ENCODE measurements at regions not wholly inside any gene's neighbourhood (a gene's known extent, or its start where the extent isn't known, plus 50 kb on each side); places are given as distances from the start of the nearest gene placed in this dataset.
A peak's percentile ranks its signal among the peaks of the same experiment; 100 is the strongest.
"Not testable (repeated sequence)": the region's sequence is repeated elsewhere in the genome, so short reads cannot be mapped to it uniquely, and the experiment has no call there.

DNA sequence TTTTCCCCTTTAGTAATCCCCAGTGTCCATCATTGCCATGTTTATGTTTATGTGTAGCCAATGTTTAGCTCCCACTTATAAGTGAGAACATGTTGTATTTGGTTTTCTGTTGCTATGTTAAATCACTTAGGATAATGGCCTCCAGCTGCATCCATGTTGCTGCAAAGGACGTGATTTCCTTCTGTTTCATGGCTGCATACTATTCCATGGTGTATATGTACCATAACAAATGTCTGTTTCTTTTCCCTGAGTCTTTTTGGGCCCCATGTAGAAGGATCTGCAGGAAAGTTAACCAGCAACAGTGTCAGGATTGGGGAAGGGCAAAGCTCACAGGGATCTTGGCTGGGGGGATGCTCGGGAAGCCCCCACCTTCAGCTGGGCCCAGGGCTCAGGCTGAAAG is 64.3 kb upstream of the SULF2 start:
- H3K27me3 ChIP-seq = no peaks in the 10 kb centered on the region
- DNase-seq (ENCODE audit: low spot score) = no peak
- no peaks in the 10 kb centered on the region for H3K9me3 ChIP-seq (ENCODE audit: low read depth)
- H3K79me2 ChIP-seq (ENCODE audit: low read depth) = no peaks in the 10 kb centered on the region
- H3K4me3 ChIP-seq = no peak overlapping the region
- H3K4me2 ChIP-seq = no peak overlapping the region
- H4K20me1 ChIP-seq (ENCODE audit: low read depth) = no peaks in the 10 kb centered on the region
- no peak overlapping the region for H3K9ac ChIP-seq
- Mint-ChIP-seq H3K4me3 (no peak overlapping the region), H3K27me3 (ENCODE audit: insufficient read depth, low read depth) (peaks cover 27% of the 10 kb centered on the region), H3K36me3 (no peaks in the 10 kb centered on the region), H3K9me3 (peaks cover 24% of the 10 kb centered on the region), H3K4me1 (peaks cover 29% of the 10 kb centered on the region), H3K27ac (peak overlapping the region; percentile 43)
- TF ChIP-seq EZH2phosphoT487 (IDR thresholded peaks at IDR 0.05) (no peak), EZH2 (IDR thresholded peaks at IDR 0.05) (no peak)
- TF ChIP-seq, protein P1, sequence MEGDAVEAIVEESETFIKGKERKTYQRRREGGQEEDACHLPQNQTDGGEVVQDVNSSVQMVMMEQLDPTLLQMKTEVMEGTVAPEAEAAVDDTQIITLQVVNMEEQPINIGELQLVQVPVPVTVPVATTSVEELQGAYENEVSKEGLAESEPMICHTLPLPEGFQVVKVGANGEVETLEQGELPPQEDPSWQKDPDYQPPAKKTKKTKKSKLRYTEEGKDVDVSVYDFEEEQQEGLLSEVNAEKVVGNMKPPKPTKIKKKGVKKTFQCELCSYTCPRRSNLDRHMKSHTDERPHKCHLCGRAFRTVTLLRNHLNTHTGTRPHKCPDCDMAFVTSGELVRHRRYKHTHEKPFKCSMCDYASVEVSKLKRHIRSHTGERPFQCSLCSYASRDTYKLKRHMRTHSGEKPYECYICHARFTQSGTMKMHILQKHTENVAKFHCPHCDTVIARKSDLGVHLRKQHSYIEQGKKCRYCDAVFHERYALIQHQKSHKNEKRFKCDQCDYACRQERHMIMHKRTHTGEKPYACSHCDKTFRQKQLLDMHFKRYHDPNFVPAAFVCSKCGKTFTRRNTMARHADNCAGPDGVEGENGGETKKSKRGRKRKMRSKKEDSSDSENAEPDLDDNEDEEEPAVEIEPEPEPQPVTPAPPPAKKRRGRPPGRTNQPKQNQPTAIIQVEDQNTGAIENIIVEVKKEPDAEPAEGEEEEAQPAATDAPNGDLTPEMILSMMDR (IDR thresholded peaks at IDR 0.05) = no peak
- H3K36me3 ChIP-seq = no peaks in the 10 kb centered on the region
- H3F3A ChIP-seq (ENCODE audit: low read depth) = no peaks in the 10 kb centered on the region
- H2AFZ ChIP-seq (replicated peaks) = no peak overlapping the region
- H3K4me1 ChIP-seq = peaks cover 5% of the 10 kb centered on the region
- no peak overlapping the region for H3K27ac ChIP-seq

DNA sequence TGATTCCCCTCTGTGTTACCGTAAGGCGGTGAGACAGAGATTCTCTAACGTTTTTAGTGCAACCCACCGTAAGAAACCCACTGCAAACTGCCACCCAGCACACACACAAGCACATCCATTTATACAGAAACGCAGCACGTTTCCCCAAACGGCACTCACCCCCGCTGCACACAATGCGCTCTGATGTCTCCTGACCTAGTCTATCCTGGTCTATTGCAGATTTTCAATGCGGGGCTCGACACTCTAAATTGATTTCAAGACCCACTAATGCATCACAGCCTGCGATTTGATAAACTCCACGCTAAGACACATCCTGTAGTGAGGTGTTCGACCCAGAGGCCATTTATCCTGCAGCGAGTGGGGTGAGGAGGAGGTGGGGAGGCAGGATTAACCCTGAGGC is 63.7 kb upstream of the SULF2 start:
- no peaks in the 10 kb centered on the region for H3K36me3 Mint-ChIP-seq
- peak overlapping the region; percentile 11 for H3K27ac Mint-ChIP-seq
- TF ChIP-seq EZH2phosphoT487 (IDR thresholded peaks at IDR 0.05) = no peak
- TF ChIP-seq, protein P1 (IDR thresholded peaks at IDR 0.05) = no peak
- no peak for TF ChIP-seq EZH2 (IDR thresholded peaks at IDR 0.05)
- no peaks in the 10 kb centered on the region for H4K20me1 ChIP-seq (ENCODE audit: low read depth)
- no peak overlapping the region for H3K9ac ChIP-seq
- peaks cover 5% of the 10 kb centered on the region for H3K4me1 ChIP-seq
- H3K27ac ChIP-seq = no peak overlapping the region
- no peak overlapping the region for H2AFZ ChIP-seq (replicated peaks)
- no peaks in the 10 kb centered on the region for H3F3A ChIP-seq (ENCODE audit: low read depth)
- H3K4me1 Mint-ChIP-seq = peaks cover 31% of the 10 kb centered on the region
- H3K27me3 Mint-ChIP-seq (ENCODE audit: insufficient read depth, low read depth) = peaks cover 29% of the 10 kb centered on the region
- no peak overlapping the region for H3K4me3 ChIP-seq
- no peak overlapping the region for H3K4me3 Mint-ChIP-seq
- no peak overlapping the region for H3K4me2 ChIP-seq
- no peaks in the 10 kb centered on the region for H3K27me3 ChIP-seq
- no peaks in the 10 kb centered on the region for H3K9me3 ChIP-seq (ENCODE audit: low read depth)
- no peak for DNase-seq (ENCODE audit: low spot score)
- no peaks in the 10 kb centered on the region for H3K79me2 ChIP-seq (ENCODE audit: low read depth)
- H3K36me3 ChIP-seq = no peaks in the 10 kb centered on the region
- peaks cover 19% of the 10 kb centered on the region for H3K9me3 Mint-ChIP-seq

DNA sequence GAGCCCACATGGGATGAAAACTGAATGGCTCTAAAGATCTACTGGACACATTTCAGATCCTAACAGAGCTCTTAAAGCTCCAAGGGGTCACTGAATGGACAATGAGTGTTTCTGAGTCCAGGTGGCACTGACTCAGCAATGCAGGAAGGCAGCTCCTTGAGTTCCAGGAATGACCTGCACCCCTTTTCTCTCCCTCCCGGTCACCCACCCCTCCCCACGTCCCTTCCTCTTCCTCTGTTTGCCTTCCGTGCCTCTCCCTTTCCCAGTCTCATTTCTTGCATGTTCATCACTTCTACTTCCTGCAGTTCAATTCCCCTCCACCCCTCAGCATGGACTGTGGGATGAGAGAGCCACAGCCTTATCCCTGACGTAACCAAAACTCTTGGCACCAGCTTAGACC is 63.3 kb upstream of the SULF2 start:
- H3K9me3 ChIP-seq (ENCODE audit: low read depth); H3K79me2 ChIP-seq (ENCODE audit: low read depth); H3K4me3 Mint-ChIP-seq; H3K9ac ChIP-seq; H3K36me3 ChIP-seq; H3K4me3 ChIP-seq; H4K20me1 ChIP-seq (ENCODE audit: low read depth); DNase-seq (ENCODE audit: low spot score); H2AFZ ChIP-seq (replicated peaks); H3K27ac ChIP-seq; H3F3A ChIP-seq (ENCODE audit: low read depth); H3K4me2 ChIP-seq; H3K27me3 ChIP-seq; H3K4me1 ChIP-seq; H3K36me3 Mint-ChIP-seq: not testable (repeated sequence)
- peaks cover 31% of the 10 kb centered on the region for H3K4me1 Mint-ChIP-seq
- H3K27me3 Mint-ChIP-seq (ENCODE audit: insufficient read depth, low read depth) = peaks cover 29% of the 10 kb centered on the region
- peak overlapping the region; percentile 11 for H3K27ac Mint-ChIP-seq
- peaks cover 19% of the 10 kb centered on the region for H3K9me3 Mint-ChIP-seq

DNA sequence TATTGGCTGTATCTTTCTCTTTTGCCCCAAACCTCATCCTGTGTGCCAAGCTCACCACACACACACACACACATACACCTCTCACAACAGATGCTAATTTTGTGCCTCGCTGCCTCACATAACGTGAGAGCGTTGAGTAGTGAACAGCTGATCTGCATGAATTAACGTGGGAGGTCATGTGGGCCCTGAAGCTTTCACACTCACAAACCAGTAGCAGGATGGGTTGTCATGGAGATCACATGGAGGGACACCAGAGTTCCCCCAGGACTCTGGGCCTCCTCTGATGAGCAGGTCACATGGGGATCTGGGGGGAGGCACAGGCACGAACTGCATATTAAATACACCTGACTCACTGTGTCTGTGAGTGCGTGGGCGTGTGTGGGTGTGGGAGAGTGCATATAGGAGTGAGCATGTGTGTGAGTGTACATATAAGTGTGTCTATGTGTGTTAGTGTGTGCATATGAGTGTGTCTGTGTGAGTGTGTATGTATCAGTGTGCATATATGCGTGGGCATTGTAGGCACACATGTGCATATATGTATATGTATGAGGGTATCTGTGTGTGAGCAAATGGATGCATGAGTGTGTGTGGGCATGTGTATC is 62.7 kb upstream of the SULF2 start:
- no peak overlapping the region for H3K4me2 ChIP-seq
- peaks cover 31% of the 10 kb centered on the region for H3K27me3 Mint-ChIP-seq (ENCODE audit: insufficient read depth, low read depth)
- H3K9me3 Mint-ChIP-seq = peaks cover 14% of the 10 kb centered on the region
- no peak overlapping the region for H3K9ac ChIP-seq
- H3K27ac ChIP-seq = no peak overlapping the region
- no peaks in the 10 kb centered on the region for H3K79me2 ChIP-seq (ENCODE audit: low read depth)
- H3K27me3 ChIP-seq = no peaks in the 10 kb centered on the region
- H3K4me3 ChIP-seq = no peak overlapping the region
- H4K20me1 ChIP-seq (ENCODE audit: low read depth) = no peaks in the 10 kb centered on the region
- no peak overlapping the region for H2AFZ ChIP-seq (replicated peaks)
- H3K4me3 Mint-ChIP-seq = no peak overlapping the region
- no peaks in the 10 kb centered on the region for H3K9me3 ChIP-seq (ENCODE audit: low read depth)
- H3K36me3 ChIP-seq = no peaks in the 10 kb centered on the region
- peaks cover 36% of the 10 kb centered on the region for H3K4me1 Mint-ChIP-seq
- peaks cover 5% of the 10 kb centered on the region for H3K4me1 ChIP-seq
- H3F3A ChIP-seq (ENCODE audit: low read depth) = no peaks in the 10 kb centered on the region
- H3K36me3 Mint-ChIP-seq = no peaks in the 10 kb centered on the region
- TF ChIP-seq EZH2 (IDR thresholded peaks at IDR 0.05) (no peak), EZH2phosphoT487 (IDR thresholded peaks at IDR 0.05) (no peak)
- TF ChIP-seq, protein P1 (IDR thresholded peaks at IDR 0.05) = no peak
- no peak overlapping the region for H3K27ac Mint-ChIP-seq
- DNase-seq (ENCODE audit: low spot score) = no peak

DNA sequence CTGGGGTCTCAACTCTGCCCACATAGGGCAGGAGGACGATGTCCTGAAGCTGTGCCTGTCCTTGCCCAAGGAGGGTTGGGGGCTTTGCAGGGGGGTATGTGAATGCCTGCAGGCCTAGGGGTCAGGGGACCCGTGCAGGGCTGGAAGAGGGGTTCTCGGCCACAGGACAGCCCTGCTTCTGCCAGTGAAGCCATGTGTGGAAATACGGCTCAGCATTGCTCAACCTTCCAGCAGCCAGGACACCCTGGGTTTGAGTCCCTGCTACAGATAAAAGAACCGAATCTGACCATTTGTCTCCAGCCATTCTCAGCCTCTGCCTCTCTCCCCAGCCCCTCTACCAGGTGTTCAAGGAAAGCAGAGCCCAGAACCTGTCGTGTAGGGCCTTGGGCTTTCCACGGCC is 61.9 kb upstream of the SULF2 start:
- H3K9me3 ChIP-seq (ENCODE audit: low read depth); H3K27ac Mint-ChIP-seq; DNase-seq (ENCODE audit: low spot score); H3K9ac ChIP-seq; H4K20me1 ChIP-seq (ENCODE audit: low read depth); H3K27ac ChIP-seq; H3K4me3 ChIP-seq; H3K4me2 ChIP-seq; H3K36me3 Mint-ChIP-seq; H2AFZ ChIP-seq (replicated peaks); H3K27me3 ChIP-seq; H3K79me2 ChIP-seq (ENCODE audit: low read depth); H3K36me3 ChIP-seq; H3K4me3 Mint-ChIP-seq; H3K4me1 ChIP-seq; H3F3A ChIP-seq (ENCODE audit: low read depth); H3K9me3 Mint-ChIP-seq: not testable (repeated sequence)
- Mint-ChIP-seq H3K27me3 (ENCODE audit: insufficient read depth, low read depth) (peaks cover 28% of the 10 kb centered on the region), H3K4me1 (peaks cover 39% of the 10 kb centered on the region)

DNA sequence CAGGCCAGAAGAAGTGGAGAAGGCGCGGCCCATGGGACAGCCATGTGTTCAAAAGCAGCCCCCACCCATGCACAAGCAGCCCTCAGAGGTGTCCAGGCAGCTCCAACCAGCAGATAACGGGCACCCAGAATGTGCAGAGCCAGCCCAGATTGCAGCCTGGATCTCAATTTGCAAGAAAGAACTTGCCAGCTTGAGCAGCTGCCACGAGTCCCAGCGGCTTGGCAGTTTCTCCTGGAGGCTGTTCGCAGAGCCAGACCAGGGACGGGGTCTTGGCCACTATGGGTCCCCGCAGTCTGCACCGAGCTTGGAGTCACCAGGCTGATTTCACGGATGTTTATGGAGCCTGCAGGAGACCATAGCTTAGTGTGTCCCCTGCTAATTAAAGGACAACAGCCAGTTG is 61.4 kb upstream of the SULF2 start:
- peaks cover 27% of the 10 kb centered on the region for H3K27me3 Mint-ChIP-seq (ENCODE audit: insufficient read depth, low read depth)
- not testable (repeated sequence) for H3K27me3 ChIP-seq; DNase-seq (ENCODE audit: low spot score); H3K36me3 ChIP-seq; H3K79me2 ChIP-seq (ENCODE audit: low read depth); H3K9me3 ChIP-seq (ENCODE audit: low read depth); H4K20me1 ChIP-seq (ENCODE audit: low read depth); H3F3A ChIP-seq (ENCODE audit: low read depth); H3K4me1 ChIP-seq; H3K4me3 ChIP-seq; H3K9ac ChIP-seq; H2AFZ ChIP-seq (replicated peaks); H3K27ac ChIP-seq; H3K9me3 Mint-ChIP-seq; H3K36me3 Mint-ChIP-seq; H3K4me3 Mint-ChIP-seq; H3K4me2 ChIP-seq
- H3K27ac Mint-ChIP-seq = peak overlapping the region; percentile 41
- H3K4me1 Mint-ChIP-seq = peaks cover 42% of the 10 kb centered on the region
